Caco-2 (cell line): ENCODE measurements at regions not wholly inside any gene's neighbourhood (a gene's known extent, or its start where the extent isn't known, plus 50 kb on each side); places are given as distances from the start of the nearest gene placed in this dataset.

Experiments used
- BruUV-seq: library from RNA; stranded (reverse); fragments of 400-500 nt; replicated peaks from 2 replicates; lab custom pipeline; 2021; lab: Mats Ljungman, UMichigan
- CTCF ChIA-PET: fragments of 300-600 bp; sonication (Branson Sonifier 250); formaldehyde crosslinking; loops from one replicate; lab custom pipeline; 2022; ENCODE audit warnings: antibody characterized with exemption; lab: Charles Lee
- POLR2A ChIA-PET: fragments of 300-600 bp; sonication (Branson Sonifier 250); formaldehyde crosslinking; loops from one replicate; lab custom pipeline; 2022; ENCODE audit warnings: antibody characterized with exemption; lab: Charles Lee
- DNase-seq, 2 experiments: peaks; one replicate each; pipeline versions ENCODE4 v3.0.0 to v3.0.0-alpha.2; 2020 to 2022
- H3K27me3 ChIP-seq: replicated peaks from 2 replicates; pipeline ENCODE4 v1.6.0; 2011; ENCODE audit warnings: low read length; ENCODE audit not compliant: control insufficient read depth, insufficient read depth
- H3K36me3 ChIP-seq: 2 replicates; pipeline ENCODE4 v1.5.1; 2011; ENCODE audit warnings: low read length; ENCODE audit not compliant: control insufficient read depth, insufficient read depth
- H3K4me1 ChIP-seq: fragments of 250-450 bp; sonication (Bioruptor Pico); 2 replicates; pipeline ENCODE4 v1.5.1; 2020; ENCODE audit warnings: mild to moderate bottlenecking
- H3K4me3 ChIP-seq: 2 replicates; pipeline ENCODE4 v1.5.1; 2011; ENCODE audit warnings: low read depth, mild to moderate bottlenecking, control low read depth, low read length
- H3K9me3 ChIP-seq: fragments of 250-450 bp; sonication (Bioruptor Pico); 2 replicates; pipeline ENCODE4 v1.5.1; 2020; ENCODE audit warnings: mild to moderate bottlenecking, moderate library complexity
- H3K27ac Mint-ChIP-seq: one replicate; pipeline ENCODE4 v1.8.0; 2022; ENCODE audit warnings: mixed read lengths; ENCODE audit not compliant: unreplicated experiment
- H3K27me3 Mint-ChIP-seq: one replicate; pipeline ENCODE4 v1.8.0; 2022; ENCODE audit warnings: mixed read lengths; ENCODE audit not compliant: insufficient read depth, unreplicated experiment
- H3K36me3 Mint-ChIP-seq: one replicate; pipeline ENCODE4 v1.8.0; 2022; ENCODE audit warnings: mild to moderate bottlenecking, mixed read lengths; ENCODE audit not compliant: insufficient read depth, unreplicated experiment
- H3K4me1 Mint-ChIP-seq: one replicate; pipeline ENCODE4 v1.8.0; 2022; ENCODE audit warnings: low read depth, mixed read lengths; ENCODE audit not compliant: unreplicated experiment
- H3K4me3 Mint-ChIP-seq: one replicate; pipeline ENCODE4 v1.8.0; 2022; ENCODE audit warnings: mild to moderate bottlenecking, moderate library complexity, mixed read lengths; ENCODE audit not compliant: unreplicated experiment
- H3K9me3 Mint-ChIP-seq: one replicate; pipeline ENCODE4 v1.8.0; 2022; ENCODE audit warnings: mixed read lengths; ENCODE audit not compliant: unreplicated experiment
- CTCF ChIP-seq, 2 experiments: fragments of 200-600 bp in 1 of 2; IDR thresholded peaks; 1 replicate in 1 of 2; 2 replicates in 1 of 2; pipeline versions ENCODE4 v1.5.1 to v1.8.0; 2011 to 2022; ENCODE audit warnings: antibody characterized with exemption in 1 of 2, control low read depth in 1 of 2, inconsistent platforms in 1 of 2, low read depth in 1 of 2, low read length in 1 of 2, mild to moderate bottlenecking in 1 of 2, moderate library complexity in 1 of 2; ENCODE audit not compliant: insufficient read depth in 1 of 2, severe bottlenecking in 1 of 2, unreplicated experiment in 1 of 2
- intact Hi-C: fragments of 100-400 bp; cut with micrococcal nuclease; formaldehyde crosslinking; loops from one replicate; pipeline ENCODE4 v1.10.0; 2022; ENCODE audit not compliant: unreplicated experiment

DNA sequence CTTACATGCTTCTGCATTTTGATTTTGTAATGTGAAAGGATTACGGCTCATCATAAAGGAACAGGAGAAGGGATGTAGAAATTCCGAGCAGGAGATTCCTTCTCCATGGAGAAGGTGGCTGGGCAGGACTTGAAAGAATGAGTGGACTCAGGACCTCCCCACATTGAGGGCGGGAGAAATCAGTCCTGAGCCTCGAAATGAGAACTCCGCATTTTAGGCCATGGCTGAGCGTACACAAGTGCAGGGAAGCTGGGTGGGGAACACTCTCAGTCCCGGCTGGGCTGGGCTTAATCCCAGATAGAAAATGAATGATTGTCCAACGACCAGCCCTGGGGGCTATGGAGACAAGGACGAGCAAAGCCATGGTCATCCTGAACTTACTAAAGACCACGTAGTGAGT lies 402.3 kb upstream of the POU3F1 start:
- H3K27me3 Mint-ChIP-seq = peaks cover 13% of the 10 kb centered on the region
- H3K27ac Mint-ChIP-seq = no peak overlapping the region
- H3K4me3 Mint-ChIP-seq = no peak overlapping the region
- no peaks in the 10 kb centered on the region for H3K36me3 ChIP-seq
- no peak for TF ChIP-seq CTCF (IDR thresholded peaks at IDR 0.05; ENCODE audit: insufficient read depth in 1 of 2, low read depth in 1 of 2, low read length in 1 of 2, severe bottlenecking in 1 of 2, unreplicated experiment in 1 of 2)
- no peaks in the 10 kb centered on the region for H3K36me3 Mint-ChIP-seq
- no peaks in the 10 kb centered on the region for H3K4me1 ChIP-seq
- BruUV-seq = no TSS peak
- H3K4me1 Mint-ChIP-seq = no peaks in the 10 kb centered on the region
- intact Hi-C loops = no loop called here
- DNase-seq = no peak
- ChIA-PET CTCF (no interaction called here), POLR2A (no interaction called here)
- H3K9me3 Mint-ChIP-seq = no peaks in the 10 kb centered on the region
- no peaks in the 10 kb centered on the region; the same call in 1 of the 2 replicates for H3K27me3 ChIP-seq
- H3K9me3 ChIP-seq = no peaks in the 10 kb centered on the region
- H3K4me3 ChIP-seq = no peak overlapping the region

DNA sequence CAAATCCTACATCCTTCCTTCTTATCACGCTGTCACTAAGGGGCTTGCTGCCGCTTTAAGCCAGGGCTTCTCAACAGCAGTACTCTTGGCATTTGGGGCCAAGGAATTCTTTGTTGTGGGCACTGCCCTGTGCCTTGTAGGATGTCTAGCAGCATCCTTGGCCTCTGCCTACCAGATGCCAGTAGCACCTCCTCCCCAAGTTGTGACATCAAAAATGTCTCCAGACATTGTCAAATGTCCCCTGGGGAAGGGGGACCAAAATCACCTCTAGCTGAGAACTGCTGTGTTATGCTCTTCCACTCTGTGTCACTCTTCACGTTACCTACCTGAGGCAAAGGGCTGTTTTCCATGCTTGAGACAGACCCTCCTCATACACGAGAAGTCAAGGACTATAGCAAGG lies 400.3 kb upstream of the POU3F1 start:
- ChIA-PET POLR2A (no interaction called here), CTCF (no interaction called here)
- Mint-ChIP-seq H3K27me3 (peaks cover 14% of the 10 kb centered on the region), H3K4me1 (no peaks in the 10 kb centered on the region), H3K36me3 (no peaks in the 10 kb centered on the region), H3K9me3 (no peaks in the 10 kb centered on the region), H3K27ac (no peak overlapping the region), H3K4me3 (no peak overlapping the region)
- Histone ChIP-seq H3K36me3 (no peaks in the 10 kb centered on the region), H3K4me3 (no peak overlapping the region), H3K27me3 (no peaks in the 10 kb centered on the region; the same call in 1 of the 2 replicates), H3K4me1 (no peaks in the 10 kb centered on the region), H3K9me3 (no peaks in the 10 kb centered on the region)
- no peak for DNase-seq
- BruUV-seq = no TSS peak
- intact Hi-C loops = no loop called here
- TF ChIP-seq CTCF (IDR thresholded peaks at IDR 0.05; ENCODE audit: insufficient read depth in 1 of 2, low read depth in 1 of 2, low read length in 1 of 2, severe bottlenecking in 1 of 2, unreplicated experiment in 1 of 2) = no peak

DNA sequence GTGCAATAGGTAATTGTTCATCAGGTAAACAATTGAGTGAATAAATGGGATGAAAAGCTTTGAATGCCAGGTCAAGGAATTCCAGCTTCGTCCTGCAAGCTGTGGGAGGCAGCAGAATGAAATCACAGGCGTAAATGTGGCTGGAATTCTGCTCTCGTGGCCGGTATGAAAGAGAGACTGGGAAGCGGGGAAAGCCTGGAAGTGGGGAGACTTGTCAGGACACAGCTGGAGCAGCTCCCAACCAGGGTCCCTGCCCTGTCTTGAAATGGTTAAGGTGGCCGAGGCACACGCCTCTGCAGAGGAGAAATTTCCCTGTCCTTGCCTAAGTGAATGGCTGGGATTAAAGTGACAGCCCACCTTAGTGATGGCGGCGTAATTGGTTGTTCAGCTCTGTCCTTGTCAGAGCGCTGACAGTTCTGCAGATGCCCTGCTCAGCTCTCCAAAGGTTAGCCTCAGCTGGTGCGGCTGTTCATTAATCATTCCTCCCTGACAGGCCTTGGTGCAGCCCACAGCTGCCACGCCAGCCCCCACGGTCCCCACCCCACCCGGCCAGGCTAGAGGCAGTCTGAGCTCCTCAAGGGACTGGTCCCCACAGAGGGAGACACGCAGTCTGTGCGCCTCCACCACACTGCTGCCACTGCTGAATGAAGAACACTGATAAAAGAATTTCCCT lies 398.3 kb upstream of the POU3F1 start:
- Histone ChIP-seq H3K4me1 (no peaks in the 10 kb centered on the region), H3K9me3 (no peaks in the 10 kb centered on the region), H3K27me3 (no peaks in the 10 kb centered on the region; the same call in 1 of the 2 replicates), H3K4me3 (no peak overlapping the region), H3K36me3 (no peaks in the 10 kb centered on the region)
- Mint-ChIP-seq H3K27ac (no peak overlapping the region), H3K36me3 (no peaks in the 10 kb centered on the region), H3K4me1 (no peaks in the 10 kb centered on the region), H3K9me3 (no peaks in the 10 kb centered on the region), H3K27me3 (peaks cover 27% of the 10 kb centered on the region), H3K4me3 (no peak overlapping the region)
- no peak for DNase-seq
- no TSS peak for BruUV-seq
- ChIA-PET CTCF (no interaction called here), POLR2A (no interaction called here)
- TF ChIP-seq CTCF (IDR thresholded peaks at IDR 0.05; ENCODE audit: insufficient read depth in 1 of 2, low read depth in 1 of 2, low read length in 1 of 2, severe bottlenecking in 1 of 2, unreplicated experiment in 1 of 2) = no peak
- intact Hi-C loops = no loop called here
